ENCODE measurements at regions not wholly inside any gene's neighbourhood (a gene's known extent, or its start where the extent isn't known, plus 50 kb on each side); places are given as distances from the start of the nearest gene placed in this dataset.

DNA sequence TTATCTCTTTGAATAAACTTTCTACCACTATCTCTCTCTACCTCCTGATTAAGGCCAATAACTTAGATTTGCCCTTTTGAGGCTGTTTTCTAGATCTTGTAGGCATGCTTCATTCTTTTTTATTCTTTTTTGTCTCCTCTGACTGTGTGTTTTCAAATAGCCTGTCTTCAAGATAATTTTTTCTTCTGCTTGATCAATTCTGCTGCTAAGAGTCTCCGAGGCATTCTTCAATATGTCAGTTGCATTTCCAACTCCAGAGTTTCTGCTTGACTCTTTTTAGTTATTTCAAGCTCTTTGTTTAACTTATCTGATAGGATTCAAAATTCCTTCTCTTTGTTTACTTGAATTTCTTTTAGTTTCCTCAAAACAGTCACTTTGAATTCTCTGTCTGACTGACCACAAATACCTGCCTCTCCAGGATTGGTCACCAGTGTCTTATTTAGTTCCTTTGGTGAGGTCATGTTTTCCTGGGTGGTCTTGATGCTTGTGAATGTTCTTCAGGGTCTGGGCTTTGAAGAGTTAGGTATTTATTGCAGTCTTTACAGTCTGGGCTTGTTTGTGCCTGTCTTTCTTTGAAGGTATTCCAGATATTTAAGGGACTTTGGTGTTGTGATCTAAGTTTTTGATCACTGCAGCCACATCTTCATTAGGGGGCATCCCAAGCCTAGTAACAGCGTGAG is 197.3 kb upstream of the STK17B start:
- H3K4me3 ChIP-seq (ENCODE audit: low read depth, low read length): no peak overlapping the region
- DNase-seq (ENCODE audit: low read depth): no peak
- TF ChIP-seq, protein P1, sequence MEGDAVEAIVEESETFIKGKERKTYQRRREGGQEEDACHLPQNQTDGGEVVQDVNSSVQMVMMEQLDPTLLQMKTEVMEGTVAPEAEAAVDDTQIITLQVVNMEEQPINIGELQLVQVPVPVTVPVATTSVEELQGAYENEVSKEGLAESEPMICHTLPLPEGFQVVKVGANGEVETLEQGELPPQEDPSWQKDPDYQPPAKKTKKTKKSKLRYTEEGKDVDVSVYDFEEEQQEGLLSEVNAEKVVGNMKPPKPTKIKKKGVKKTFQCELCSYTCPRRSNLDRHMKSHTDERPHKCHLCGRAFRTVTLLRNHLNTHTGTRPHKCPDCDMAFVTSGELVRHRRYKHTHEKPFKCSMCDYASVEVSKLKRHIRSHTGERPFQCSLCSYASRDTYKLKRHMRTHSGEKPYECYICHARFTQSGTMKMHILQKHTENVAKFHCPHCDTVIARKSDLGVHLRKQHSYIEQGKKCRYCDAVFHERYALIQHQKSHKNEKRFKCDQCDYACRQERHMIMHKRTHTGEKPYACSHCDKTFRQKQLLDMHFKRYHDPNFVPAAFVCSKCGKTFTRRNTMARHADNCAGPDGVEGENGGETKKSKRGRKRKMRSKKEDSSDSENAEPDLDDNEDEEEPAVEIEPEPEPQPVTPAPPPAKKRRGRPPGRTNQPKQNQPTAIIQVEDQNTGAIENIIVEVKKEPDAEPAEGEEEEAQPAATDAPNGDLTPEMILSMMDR (conservative IDR thresholded peaks at IDR 0.05; ENCODE audit: low read depth, low read length): no peak

DNA sequence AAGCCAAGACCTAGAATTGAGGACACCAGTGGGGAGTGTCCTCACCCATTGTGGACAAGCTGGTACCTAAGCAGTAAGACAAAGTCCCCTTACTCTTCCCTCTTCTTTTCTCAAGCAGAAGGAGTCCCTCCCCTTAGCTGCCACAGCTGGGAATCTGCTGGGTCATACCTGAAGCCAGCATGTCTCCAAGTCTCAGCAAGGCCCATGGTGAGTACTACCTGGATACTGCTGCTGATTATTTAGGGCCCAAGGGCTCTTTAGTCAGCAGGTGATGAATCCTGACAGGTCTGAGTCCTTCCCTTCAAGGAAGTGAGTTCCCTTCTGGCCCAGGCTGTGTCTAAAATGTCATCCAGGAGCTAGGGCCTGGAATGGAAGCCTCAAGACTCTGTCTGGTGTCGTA is 198.6 kb upstream of the STK17B start:
- DNase-seq (ENCODE audit: low read depth): no peak
- TF ChIP-seq, protein P1 (conservative IDR thresholded peaks at IDR 0.05; ENCODE audit: low read depth, low read length): no peak
- no peak overlapping the region for H3K4me3 ChIP-seq (ENCODE audit: low read depth, low read length)

DNA sequence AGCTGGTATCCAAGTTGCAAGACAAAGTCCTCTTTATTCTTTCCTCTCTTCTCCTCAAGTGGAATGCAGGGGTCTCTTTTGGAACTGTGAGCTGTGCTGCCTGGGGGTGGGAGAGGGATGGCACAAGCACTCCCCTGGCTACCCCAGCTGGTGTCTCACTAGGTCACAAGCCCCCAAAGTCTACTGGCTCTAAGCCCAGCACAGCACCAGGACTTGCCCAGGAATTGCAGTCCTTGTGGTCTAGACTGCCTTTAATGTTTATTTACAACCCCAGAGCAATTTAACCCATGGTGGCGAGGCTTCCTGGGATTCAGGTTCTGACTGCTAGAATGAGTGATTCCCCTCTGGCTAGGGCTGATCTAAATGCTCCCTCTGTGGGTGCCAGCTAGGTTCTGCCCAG is 199.0 kb upstream of the STK17B start:
- DNase-seq (ENCODE audit: low read depth): no peak
- TF ChIP-seq, protein P1 (conservative IDR thresholded peaks at IDR 0.05; ENCODE audit: low read depth, low read length): no peak
- no peak overlapping the region for H3K4me3 ChIP-seq (ENCODE audit: low read depth, low read length)

DNA sequence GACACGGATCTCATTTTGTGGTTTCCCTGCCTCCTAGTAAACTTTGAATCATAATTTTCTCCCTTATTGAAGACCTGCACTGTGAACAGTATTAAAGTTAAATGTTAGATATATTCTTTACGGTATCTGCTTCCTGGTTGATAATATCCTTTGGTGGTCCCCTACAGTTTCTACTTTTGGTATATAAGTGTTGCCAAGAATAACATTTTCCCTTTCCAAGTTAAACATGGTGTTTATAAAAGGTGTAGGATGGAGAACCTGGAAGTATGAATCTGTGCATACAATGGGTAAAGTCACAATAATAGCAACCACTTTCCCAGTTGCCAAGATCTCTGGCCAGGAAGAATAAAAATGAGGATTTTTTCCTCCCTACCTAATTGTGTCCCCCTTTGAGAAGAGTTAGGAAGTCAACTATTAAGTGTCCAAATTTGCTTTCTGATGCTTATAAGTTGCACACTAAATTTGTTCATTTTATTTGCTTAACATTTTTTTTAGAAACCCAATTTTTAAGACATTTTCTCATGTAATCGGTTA is 201.0 kb upstream of the STK17B start:
- TF ChIP-seq, protein P1 (conservative IDR thresholded peaks at IDR 0.05; ENCODE audit: low read depth, low read length): no peak
- no peak for DNase-seq (ENCODE audit: low read depth)
- H3K4me3 ChIP-seq (ENCODE audit: low read depth, low read length): no peak overlapping the region

DNA sequence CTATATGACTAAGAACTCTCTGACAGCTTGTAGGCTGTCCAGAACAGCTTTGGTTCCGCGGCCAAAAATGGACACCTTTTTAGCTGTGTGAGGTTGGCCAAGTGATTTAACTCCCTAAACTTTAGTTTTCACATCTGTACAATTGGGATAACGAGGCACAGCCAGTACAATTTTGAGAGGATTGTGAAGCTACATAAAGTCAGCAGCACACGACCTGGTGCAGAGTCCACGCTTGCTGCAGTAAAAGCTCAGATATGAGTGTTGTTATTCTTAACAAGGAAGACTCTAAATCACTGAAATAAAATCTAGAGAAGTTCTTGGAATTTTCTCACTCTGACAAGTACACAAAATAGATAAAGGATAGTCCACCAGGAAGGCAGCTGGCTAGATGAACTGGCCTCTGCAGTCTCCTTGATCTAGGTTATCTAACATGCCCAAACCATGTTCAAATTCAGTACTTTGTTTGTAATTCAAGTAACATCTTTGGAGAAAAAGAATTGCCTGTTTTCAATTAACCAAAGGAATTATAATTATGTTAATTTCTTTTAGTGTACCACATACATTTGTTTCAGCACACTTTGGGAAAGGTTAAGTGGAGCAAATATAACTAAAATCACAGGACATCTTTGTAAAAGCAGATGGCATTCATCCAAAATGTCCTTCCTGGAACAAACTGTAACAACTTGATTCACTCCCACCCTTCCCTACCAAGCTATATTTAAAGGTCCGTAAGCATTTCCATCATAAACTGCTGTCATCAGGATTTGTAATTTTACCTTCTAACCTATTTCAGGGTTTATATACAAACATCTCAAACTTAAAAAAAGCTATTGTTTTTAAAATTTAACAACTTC is 201.7 kb upstream of the STK17B start:
- no peak overlapping the region for H3K4me3 ChIP-seq (ENCODE audit: low read depth, low read length)
- no peak for DNase-seq (ENCODE audit: low read depth)
- TF ChIP-seq, protein P1 (conservative IDR thresholded peaks at IDR 0.05; ENCODE audit: low read depth, low read length): no peak

DNA sequence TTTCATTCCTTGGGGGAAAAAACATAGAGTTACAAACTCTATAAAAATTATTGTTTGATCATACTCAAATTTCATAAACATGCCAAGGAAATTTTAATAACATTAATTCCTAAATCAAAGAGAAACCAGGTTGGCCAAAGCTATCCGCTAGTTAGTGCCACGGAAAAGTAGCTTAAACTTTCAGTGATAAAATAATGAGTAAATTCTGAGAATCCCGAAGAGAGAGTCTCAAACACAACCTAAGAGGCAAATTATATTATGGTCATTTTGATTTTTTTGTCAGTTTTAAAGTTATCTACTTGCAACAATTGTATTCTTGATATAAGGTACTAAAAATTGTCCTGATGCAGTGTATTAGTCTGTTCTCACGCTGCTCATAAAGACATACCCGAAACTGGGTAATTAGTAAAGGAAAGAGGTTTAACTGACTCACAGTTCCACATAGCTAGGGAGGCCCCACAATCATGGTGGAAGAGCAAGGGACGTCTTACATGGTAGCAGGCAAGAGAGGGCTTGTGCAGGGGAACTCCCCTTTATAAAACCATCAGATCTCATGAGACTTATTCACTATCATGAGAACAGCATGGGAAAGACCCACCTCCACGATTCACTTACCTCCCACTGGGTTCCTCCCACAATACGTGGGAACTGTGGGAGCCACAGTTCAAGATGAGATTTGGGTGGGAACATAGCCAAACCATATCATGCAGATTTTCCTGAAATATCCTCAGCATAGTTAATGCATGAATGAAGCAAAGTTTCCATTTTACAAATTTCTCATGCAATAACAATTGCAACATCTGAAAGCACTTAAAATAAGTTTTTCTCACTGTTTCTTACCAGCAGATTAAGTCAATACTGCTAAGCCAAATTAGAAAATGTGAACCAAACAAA is 205.9 kb upstream of the STK17B start:
- H3K4me3 ChIP-seq (ENCODE audit: low read depth, low read length): no peak overlapping the region
- no peak for DNase-seq (ENCODE audit: low read depth)
- TF ChIP-seq, protein P1 (conservative IDR thresholded peaks at IDR 0.05; ENCODE audit: low read depth, low read length): no peak

Data from epithelial cell of proximal tubule (primary cell).